ENCODE measurements at regions not wholly inside any gene's neighbourhood (a gene's known extent, or its start where the extent isn't known, plus 50 kb on each side); places are given as distances from the start of the nearest gene placed in this dataset.

- intact Hi-C loops (cut with micrococcal nuclease), result no loop called here
- no peak overlapping the region for H2AK9ac ChIP-seq (replicated peaks; ENCODE audit: low read depth, low read length, poor library complexity)
- no peak overlapping the region for H2BK120ac ChIP-seq (ENCODE audit: low read depth, low read length)
- WGBS, 2 experiments (ENCODE audit: extremely low coverage in 2 of 2, insufficient read length in 1 of 2), result no CpG with 5 or more reads among the region's 2 CpGs
- H3K56ac ChIP-seq (ENCODE audit: extremely low read depth, insufficient read depth, low read length), result no peak overlapping the region
- no peak overlapping the region for H4K5ac ChIP-seq (ENCODE audit: low read depth, low read length)
- no peaks in the 10 kb centered on the region for H3K9me1 ChIP-seq (ENCODE audit: insufficient read depth, low read length)
- DNase-seq, result no peak
- H2BK20ac ChIP-seq (ENCODE audit: low read depth, low read length), result no peak overlapping the region
- dilution Hi-C loops (cut with HindIII; ENCODE audit: low sequenced_read_pairs, unreplicated experiment), result no loop called here
- H3K18ac ChIP-seq (ENCODE audit: low read depth, low read length), result no peak overlapping the region
- no peak overlapping the region for H3K9ac ChIP-seq (ENCODE audit: low read depth, low read length)
- no peak overlapping the region for H3K4ac ChIP-seq (ENCODE audit: low read depth, low read length)
- no peak for TF ChIP-seq MAFK (IDR thresholded peaks at IDR 0.05; ENCODE audit: low read depth, low read length)
- TF ChIP-seq NFE2L2 (IDR thresholded peaks at IDR 0.05; ENCODE audit: low read depth, low read length), result no peak
- TF ChIP-seq POLR2A (IDR thresholded peaks at IDR 0.05; ENCODE audit: low read depth, low read length), result no peak
- TF ChIP-seq MAZ (IDR thresholded peaks at IDR 0.05; ENCODE audit: borderline replicate concordance, low read depth, low read length), result no peak
- TF ChIP-seq RAD21 (IDR thresholded peaks at IDR 0.05; ENCODE audit: low read length), result no peak
- in situ Hi-C loops (cut with MboI; ENCODE audit: low sequenced_read_pairs), result no loop called here
- no peaks in the 10 kb centered on the region for H4K20me1 ChIP-seq (ENCODE audit: insufficient read depth, low read length)
- no peaks in the 10 kb centered on the region for H3K4me1 ChIP-seq (ENCODE audit: control insufficient read depth, insufficient read depth, low read length)
- H3K27ac ChIP-seq (ENCODE audit: insufficient read depth, low read length), result no peak overlapping the region
- CTCF ChIA-PET, result no interaction called here
- no peaks in the 10 kb centered on the region for H3K9me3 ChIP-seq (ENCODE audit: control insufficient read depth, insufficient read depth, low read length)
- H3K79me1 ChIP-seq (ENCODE audit: low read depth in 1 of 2, low read length in 2 of 2), result no peaks in the 10 kb centered on the region
- H2BK15ac ChIP-seq (ENCODE audit: low read depth, low read length), result no peak overlapping the region
- no peak overlapping the region for H2BK5ac ChIP-seq (ENCODE audit: low read depth, low read length, poor library complexity, severe bottlenecking)
- BruUV-seq (replicated peaks), result no TSS peak
- no peaks in the 10 kb centered on the region for H3K27me3 ChIP-seq (ENCODE audit: control insufficient read depth, insufficient read depth, low read length)
- no peak overlapping the region for H3K23ac ChIP-seq (ENCODE audit: low read depth, low read length)
- H3K4me3 ChIP-seq (ENCODE audit: insufficient read depth, low read depth, low read length), result no peak overlapping the region
- POLR2A ChIA-PET (ENCODE audit: unreplicated experiment), result no interaction called here
- ATAC-seq (ENCODE audit: low read depth), result no peak
- H3K36me3 ChIP-seq (ENCODE audit: control insufficient read depth, insufficient read depth, low read length), result no peaks in the 10 kb centered on the region
- no peak overlapping the region for H4K91ac ChIP-seq (ENCODE audit: insufficient read depth, low read depth, low read length)
- no peak overlapping the region for H3K4me2 ChIP-seq (ENCODE audit: low read depth, low read length)
- H2AFZ ChIP-seq (replicated peaks; ENCODE audit: low read length, poor library complexity), result no peak overlapping the region
- no peak overlapping the region for H2AK5ac ChIP-seq (ENCODE audit: low read depth, low read length)
- no peak overlapping the region for H4K8ac ChIP-seq (ENCODE audit: low read depth in 2 of 2, low read length in 2 of 2)
- no peak overlapping the region for H3K14ac ChIP-seq (replicated peaks; ENCODE audit: low read depth, low read length)
These were observed 374.0 kb downstream of the HDGFL1 start for GRCh38 chr6:22943327-22943726.
